Kidney capillary endothelial cell (primary cell): ENCODE measurements at regions not wholly inside any gene's neighbourhood (a gene's known extent, or its start where the extent isn't known, plus 50 kb on each side); places are given as distances from the start of the nearest gene placed in this dataset.
"Not testable (repeated sequence)": the region's sequence is repeated elsewhere in the genome, so short reads cannot be mapped to it uniquely, and the experiment has no call there.

Experiments
- DNase-seq: peaks from one replicate; pipeline ENCODE4 v3.0.0-alpha.2; 2018; ENCODE audit warnings: low spot score

DNA sequence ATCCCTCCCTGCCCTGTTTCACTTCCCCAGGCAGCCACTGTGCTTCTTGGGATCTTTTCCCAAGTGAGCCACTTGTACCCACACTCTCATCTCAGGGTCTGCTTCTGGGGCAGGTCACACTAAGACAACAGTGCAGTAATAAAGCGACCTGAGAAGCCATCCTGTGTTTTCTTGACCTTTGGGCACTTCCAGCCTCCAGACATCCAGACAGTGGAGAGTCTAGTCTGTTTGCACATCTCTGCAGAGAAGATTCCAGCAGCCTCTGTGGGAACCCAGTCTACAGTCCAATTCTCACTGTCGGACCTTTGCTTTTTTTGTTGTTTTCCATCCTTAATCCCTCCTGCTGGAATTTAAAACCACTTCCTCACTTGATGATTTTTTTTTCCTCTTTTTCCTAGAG lies 50.3 kb upstream of the ATP6AP2 start:
- no peak for DNase-seq

GRCh38 chrX:40527543-40527942 lies 53.2 kb upstream of the ATP6AP2 start:
- DNase-seq: no peak

GRCh38 chrX:40526412-40526811 lies 54.4 kb upstream of the ATP6AP2 start:
- DNase-seq: no peak

DNA sequence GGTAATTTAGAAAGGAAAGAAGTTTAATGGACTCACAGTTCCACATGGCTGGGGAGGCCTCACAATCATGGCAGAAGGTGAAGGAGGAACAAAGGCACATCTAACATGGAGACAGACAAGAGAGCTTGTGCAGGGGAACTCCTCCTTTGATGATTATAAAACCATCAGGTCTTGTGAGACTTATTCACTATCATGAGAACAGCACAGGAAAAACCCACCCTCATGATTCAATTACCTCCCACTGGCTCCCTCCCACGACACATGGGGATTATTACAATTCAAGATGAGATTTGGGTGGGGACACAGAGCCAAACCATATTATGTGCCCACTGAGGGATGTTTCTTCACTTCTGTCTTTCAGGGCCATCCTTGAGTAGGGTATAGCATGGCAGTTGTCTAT lies 54.9 kb upstream of the ATP6AP2 start:
- DNase-seq: not testable (repeated sequence)

DNA sequence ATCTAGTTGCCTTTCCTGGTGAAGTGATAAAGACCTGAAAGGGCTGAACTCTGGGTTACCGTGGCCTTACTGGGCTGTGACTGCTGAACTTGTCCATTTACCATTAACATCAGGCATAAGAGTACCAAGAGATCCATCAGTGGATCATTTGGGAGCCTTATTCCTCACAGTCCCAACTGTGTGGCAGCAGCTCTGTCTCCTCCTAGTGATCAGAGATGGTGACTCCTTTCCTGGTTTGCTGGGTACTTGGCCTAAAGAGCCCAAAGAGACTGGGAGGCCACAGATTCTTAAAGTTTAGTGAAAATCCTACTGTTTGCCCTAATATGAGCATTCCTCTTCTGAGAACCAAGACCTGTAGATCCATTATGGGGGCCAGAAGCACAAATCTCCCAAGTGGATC lies 56.3 kb upstream of the ATP6AP2 start:
- no peak for DNase-seq

DNA sequence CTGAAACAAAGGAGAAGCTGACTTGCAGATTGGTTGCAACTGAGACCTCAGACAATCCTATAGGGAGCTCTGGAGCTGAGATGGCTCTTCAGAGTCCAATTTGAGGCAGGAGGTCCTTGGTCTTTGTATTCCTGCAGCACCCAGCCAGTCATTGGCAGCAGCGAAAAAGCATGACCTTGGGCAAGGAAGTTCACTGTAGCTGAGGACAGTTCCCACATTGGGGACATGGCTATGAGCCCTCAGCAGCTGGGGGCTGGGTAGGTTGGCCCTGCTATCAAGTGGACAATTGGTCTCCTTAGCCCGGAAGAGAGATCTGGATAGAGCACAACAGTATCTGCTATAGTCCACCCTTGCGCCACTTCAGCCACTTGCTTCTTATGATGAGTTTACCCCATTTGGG lies 56.9 kb upstream of the ATP6AP2 start:
- DNase-seq: no peak

DNA sequence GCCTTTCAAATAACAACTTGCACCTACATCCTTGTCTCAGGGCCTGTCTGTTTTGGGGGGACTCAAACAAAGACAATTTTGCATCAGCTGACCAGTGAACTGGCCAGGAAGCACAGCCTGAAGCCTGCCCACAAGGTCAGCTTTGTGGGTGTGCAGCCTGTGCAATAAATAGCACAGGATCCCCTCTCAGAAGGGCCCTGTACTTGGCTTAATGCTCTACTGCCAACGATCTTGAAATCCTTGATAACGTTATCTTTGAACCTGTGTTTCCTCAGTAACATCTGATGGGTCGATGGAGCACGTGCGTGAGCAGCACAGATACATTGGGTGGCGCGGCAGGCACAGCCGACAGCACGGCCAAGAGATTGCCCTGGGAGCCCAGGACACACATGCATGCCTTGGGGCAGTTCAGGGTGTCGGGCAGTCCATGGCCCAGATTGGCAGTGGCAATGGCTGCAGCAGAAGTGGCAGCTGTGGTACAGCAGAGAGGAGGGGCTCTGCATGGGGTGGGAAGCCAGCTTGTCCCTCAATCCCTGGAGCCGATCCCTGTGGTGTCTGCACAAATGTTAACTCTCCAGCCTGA lies 58.8 kb upstream of the ATP6AP2 start:
- no peak for DNase-seq

DNA sequence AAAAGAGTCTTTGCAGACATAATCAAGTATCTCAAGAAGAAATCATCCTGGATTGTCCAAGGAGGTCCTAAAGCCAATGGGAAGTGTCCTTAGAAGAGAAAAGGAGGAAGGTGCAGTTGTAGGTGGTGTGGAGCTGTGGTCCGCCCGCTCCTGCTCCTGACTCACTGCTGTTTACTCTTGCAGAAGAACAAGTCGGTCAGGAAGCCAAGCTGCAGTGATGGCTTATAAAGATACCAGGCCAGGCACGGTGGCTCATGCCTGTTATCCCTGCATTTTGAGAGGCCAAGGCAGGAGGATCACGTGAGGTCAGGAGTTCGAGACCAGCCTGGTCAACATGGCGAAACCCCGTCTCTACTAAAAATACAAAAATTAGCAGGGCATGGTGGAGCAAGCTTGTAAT lies 66.4 kb upstream of the ATP6AP2 start:
- no peak for DNase-seq

- DNase-seq: no peak
These were observed 66.9 kb upstream of the ATP6AP2 start for GRCh38 chrX:40513835-40514234.

GRCh38 chrX:40513012-40513411 lies 67.8 kb upstream of the ATP6AP2 start:
- DNase-seq: no peak

- no peak for DNase-seq
These were observed 69.5 kb upstream of the ATP6AP2 start for GRCh38 chrX:40511258-40511657.

DNA sequence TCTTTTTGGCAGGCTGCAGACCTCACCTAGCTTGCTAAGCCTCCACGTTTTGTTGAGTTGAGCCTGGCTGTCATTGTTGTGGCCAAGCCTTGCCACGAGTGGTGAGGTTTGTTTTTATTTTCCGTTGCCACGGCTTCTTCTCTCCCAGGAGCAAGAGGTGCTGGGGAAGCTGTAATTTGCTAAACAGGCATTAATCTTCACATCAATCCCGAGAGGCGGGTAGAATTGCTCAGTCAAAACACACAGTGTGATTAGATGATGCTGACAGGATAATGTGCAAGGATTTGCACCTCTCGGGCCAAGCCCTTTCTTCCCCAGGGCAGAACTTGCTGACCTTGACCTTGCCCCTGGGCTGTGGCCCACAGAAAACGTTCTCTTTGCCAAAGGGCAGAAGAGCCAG lies 72.2 kb upstream of the ATP6AP2 start:
- DNase-seq: no peak

DNA sequence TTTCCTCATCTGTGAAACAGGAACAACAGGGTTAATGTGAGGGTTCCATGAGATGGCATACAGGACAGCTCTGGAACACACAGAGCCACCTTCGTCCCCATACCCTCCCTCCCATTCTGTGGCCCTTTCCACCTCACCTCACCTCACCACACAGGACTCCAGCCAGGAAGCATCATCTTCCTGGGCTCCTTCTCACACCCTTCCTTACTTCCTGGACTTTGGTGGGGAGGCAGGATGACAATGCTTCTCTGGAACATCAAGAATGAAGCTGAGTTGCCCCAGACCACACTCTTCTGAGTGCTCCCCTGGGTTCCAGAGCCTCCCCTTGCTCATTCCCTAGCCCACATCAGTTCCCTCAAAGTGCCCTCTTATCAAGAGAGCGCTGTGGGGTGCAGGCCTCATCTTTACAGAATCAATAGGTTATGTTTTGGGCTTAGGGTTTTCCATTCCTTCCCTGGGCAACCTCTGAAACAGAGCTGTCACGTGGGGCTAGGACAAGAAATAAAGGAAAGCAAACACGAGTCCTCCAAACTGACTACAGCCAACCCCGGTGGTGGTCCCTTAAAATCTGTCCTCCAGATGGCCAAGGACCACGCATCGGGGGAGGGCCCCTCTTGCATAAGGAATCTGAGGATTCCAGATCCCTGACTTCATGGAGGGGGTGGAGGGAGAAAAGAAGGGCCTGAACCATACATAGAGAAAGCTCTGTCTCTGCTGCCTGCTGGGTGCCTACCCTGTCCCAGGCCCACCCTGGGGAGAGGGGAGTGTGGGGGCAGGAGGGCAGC lies 74.4 kb upstream of the ATP6AP2 start:
- DNase-seq: no peak

GRCh38 chrX:40504801-40505605 lies 75.8 kb upstream of the ATP6AP2 start:
- no peak for DNase-seq

- DNase-seq: no peak
These were observed 77.7 kb upstream of the ATP6AP2 start for GRCh38 chrX:40503094-40503493.

GRCh38 chrX:40502688-40503087 lies 78.1 kb upstream of the ATP6AP2 start:
- DNase-seq: no peak

DNA sequence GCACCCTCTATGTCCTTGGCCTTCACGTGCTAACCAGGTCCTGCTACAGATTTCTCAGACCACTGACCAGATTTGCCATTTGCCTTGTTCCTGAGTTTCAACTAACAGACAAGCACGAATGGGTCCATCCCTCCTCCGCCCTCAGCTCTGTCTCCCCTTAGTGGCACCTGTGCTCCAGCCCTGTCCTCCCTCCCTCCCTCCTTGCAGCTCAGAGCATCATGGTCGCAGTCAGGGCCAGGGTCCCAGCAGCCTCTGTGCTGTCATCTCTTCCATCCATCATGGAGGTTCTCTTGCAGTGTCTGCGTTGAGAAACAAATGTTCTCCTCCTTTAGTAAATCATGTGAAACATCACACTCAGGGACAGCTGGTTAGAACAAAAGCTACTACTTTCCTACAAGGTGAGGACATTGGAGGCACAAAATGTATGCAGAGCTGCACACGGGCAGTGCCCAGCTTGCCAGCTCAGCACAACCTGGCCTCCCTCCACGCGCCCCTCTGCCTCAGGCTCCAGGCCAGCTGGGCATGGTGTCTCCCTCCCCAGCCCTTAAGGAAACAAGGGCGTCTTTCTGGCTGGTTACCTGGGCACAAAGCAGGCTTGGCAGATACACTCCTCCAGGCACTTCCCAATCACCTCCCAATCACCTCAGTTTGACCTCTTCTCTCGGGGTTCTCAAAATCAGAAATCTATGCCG lies 79.5 kb upstream of the ATP6AP2 start:
- no peak for DNase-seq

DNA sequence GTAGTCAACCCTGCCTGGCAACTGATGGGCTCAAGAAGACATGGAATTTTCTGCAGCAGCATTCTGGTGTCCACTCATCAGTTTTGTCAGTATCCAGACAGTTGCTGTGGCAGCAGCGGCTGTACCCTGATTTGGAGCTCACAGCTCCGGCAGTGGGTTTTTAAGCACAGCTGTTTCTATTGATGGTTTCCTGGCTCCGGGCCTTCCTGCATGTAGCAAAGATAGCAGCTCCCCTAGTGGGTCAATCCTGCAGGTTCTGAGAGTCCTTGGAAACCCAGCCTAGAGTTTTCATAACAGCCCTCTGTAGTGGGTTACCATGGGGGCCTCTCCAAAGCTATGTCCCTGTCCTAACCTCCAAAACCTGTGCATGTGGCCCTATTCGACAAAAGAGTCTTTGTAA lies 84.0 kb upstream of the ATP6AP2 start:
- no peak for DNase-seq

DNA sequence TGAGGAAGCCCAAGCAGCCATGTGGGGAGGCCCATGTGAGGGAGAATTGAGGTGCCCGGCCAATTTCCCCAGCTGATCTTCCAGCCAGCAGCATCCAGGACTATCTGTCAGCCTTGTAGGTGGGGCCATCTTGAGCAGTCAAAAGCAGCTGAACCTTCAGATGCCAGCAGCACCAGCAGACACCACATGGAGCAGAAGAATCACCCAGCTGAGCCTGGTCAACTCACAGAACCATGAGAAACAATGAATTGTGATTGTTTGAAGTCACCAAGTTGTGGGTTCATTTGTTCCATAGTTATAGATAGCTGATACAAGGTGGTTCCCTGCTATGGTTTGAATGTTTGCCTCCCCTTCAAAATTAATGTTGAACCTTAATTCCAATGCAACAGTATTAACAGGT lies 85.1 kb upstream of the ATP6AP2 start:
- DNase-seq: no peak

DNA sequence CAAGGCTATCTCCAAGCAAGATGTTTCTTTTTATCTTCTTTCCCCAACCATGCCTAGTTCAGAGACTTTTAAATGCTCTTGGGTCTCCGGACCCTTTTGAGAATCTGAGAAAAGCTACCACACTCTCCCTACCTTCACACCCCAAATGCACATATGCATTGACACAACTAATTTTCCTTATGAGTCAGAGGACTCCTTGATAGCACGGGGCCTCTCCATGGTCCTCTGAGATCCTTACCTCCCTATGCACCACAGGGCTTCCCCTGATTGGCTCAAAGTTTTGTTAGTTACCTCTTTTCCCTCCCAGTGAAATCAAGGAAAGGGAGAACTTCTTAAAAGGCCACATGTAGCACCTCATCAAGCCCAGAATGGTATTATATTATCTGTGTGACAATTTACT lies 86.8 kb upstream of the ATP6AP2 start:
- no peak for DNase-seq

GRCh38 chrX:40488296-40488695 lies 92.5 kb upstream of the ATP6AP2 start:
- DNase-seq: no peak

- no peak for DNase-seq
These were observed 94.8 kb upstream of the ATP6AP2 start for GRCh38 chrX:40485973-40486372.
